NCI-H1092 treated with DMSO at 0.1 percent for 48 hours (cell line): ENCODE measurements at regions not wholly inside any gene's neighbourhood (a gene's known extent, or its start where the extent isn't known, plus 50 kb on each side); places are given as distances from the start of the nearest gene placed in this dataset.
A peak's percentile ranks its signal among the peaks of the same experiment; 100 is the strongest.

Experiments used
- DNase-seq: peaks from one replicate; lab custom pipeline; 2025; lab: John Stamatoyannopoulos, UW

DNA sequence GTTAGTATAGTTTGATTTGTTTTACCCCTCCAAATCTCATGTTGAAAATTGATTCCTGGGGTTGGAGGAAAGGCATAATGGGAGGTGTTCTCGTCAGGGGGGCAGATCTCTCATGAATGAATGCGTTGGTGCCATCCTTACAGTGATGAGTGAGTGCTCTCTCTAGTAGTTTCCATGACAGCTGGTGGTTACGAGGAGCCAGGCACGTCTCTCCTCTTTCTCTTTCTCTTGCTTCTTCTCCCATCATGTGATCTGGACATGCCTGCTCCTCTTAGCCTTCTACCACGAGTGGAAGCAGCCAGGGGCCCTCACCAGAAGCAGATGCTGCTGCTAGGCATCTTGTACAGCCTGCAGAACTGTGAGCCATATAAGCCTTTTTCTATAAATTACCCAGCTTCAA lies 454.1 kb downstream of the EFNA5 start:
- DNase-seq, result no peak

DNA sequence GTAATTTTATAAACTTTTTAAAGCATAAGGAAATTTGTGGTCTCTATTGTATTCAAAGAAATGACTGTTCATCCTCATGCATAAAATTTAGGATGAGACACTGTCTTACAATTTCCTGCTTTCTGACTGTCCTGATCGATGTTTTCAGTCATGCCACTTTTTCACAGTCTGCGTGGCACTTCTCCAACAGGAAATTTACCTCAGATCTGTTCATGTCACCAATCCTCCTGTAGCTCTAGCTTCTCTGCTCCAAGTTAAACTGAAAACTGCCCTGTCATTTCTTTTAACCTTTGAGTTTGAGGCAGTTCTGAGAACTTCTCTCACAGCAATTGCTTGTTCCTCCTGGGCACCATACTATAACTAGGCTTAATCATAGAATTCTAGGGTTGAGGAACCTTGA lies 455.1 kb downstream of the EFNA5 start:
- DNase-seq, result no peak

DNA sequence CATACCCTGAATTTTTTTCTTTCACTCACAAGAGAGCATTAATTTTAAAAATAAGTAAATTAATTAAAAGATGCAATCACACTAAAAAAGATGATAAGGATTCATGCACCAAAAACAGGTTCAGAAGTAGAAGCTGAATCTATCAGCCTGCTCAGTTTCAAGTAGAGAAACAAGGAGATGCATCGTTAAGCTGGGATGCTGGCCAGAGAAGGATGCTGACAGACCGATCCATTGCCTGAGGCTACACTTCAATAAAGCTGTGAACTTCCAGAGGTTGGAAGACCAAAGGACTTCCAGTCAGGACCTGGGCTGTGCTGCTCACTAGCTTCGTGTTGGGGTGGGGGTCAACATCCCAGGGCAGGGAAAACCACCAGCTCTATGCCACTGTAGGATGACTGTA lies 457.7 kb downstream of the EFNA5 start:
- peak; percentile 4 for DNase-seq

DNA sequence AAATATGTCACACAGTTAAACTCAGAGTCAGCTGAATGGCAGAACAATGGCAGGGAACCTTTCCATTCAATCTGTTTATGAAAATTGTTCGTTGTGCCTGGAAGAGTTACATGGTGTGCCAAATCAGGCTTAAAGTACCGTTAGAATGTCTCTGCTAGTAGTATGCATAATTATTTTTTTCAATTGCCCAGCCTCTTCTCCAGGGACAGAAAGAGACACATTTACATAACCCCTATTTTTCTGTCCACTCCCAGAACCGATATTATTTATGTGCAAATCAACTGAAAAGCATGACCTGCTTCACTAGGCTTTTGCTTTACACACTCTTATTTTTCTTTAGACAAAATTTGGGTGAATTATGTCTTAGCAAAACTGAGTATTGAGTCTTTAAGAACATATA lies 459.1 kb downstream of the EFNA5 start:
- no peak for DNase-seq

DNA sequence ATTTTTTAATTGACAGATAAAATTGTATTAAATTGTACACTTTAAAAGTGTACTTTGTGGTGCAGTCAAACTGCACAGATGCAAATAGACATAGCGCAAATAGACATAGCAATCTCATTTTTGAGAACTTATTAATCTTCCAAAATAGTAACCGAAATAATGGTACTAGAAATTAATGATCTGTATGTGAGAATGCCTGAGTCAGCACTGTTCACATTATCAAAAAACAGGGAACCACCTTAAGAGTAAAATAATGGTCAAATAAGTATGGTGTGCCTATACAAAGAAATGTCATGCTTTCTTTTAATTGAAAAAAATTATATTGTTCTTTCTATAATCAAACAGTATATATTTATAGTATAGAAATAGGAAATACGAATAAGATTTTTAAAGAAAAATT lies 461.9 kb downstream of the EFNA5 start:
- no peak for DNase-seq

DNA sequence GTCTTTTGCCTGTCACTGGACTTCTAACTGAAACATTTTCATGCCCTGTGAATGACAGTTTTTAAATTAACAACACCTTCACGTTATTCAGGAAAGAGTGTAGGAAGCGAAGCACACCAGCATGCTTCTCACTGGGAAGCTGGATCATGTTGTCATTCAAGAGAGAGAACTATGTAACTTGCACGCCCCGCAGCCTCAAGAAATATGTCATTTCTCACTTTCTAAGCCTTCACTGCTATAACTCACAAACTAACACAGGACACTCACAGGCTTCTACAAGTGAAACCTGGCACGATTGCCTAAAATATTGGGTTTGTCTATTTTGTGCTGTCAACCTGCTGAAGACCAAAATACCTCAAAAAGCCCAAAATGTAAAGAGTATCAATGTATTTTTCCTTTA lies 466.3 kb downstream of the EFNA5 start:
- no peak for DNase-seq

DNA sequence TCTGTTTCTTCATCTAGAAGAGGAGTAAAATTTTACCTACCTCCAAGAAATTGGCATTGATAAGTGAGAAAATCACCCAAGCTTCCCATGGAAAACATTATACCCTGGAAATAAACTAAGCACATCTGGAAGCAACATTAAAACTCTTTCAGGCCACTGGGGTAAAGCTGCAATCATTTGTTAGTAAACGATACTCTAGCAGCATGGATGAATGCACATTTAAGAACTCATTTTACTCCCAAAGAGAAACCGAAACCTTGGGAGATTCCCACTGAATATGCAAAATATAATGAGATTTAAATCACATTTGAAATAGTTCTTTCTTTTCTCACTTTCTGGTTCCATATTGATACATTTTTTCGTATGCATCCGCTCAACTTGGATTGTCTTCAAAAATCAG lies 467.5 kb downstream of the EFNA5 start:
- DNase-seq, result no peak

DNA sequence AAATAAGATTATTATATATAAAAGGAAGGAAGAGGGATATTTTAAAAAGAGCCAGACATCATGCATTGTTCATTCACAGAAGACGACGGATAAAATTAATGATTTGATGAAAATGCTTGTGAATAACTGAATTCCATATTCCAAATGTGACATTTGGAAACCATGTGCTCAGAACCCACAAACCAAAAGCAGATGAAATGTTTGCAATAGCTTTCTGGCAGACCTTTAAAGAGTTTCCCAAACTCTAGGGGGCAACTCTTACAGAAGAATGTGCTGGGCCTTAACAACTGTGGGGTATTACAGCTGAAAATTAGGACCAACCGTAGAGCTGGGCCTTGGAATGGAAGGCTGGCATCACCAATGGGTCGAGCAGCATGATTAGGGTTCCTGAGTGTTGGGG lies 471.0 kb downstream of the EFNA5 start:
- DNase-seq, result no peak

DNA sequence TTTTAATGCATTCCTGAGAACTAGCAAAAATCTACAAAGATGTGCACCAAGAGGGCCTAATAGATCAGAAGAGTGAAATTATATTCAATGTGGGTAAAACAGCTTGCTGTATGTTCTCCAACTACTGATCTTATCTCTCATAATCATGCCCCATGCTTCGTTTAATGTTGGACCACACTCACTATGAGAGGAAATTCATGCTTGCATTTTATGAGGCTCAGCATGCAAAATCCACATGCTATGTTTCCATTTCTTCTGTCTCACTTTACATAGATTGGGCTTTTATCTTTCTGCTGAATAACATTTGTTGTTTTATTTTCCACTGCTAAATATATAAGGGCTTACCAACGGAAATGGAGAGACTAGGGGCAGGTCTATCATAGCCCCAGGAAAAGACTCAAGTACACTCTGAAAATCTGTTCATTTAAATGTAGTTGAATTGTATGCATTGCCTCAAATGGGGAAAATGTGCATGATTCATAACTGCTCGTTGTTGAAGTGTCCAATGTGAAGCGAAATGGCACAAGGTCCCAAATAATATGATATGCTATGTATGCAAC lies 474.2 kb downstream of the EFNA5 start:
- DNase-seq, result no peak

DNA sequence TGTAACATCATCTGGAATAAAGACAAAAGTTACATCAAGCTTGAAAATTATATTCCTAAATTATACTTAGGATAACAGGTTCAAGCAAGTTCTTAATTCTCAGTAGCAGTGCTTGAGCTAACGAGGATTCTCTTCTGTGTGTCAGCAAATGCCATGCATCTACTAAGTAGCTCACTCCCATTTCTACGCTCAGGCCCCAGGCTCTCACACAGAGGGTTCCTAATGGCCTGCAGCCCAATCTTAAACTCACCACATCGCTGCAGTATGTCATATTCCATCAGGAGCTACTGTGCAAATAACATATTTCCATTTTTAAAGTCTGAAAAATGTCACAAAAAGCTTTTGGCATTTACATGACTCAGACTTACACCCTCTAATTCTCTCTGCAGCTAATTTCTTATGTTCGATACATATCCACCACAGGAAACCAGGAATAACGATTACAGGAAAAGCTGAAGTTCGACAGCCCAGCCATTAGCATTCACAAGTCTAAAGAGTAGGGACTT lies 474.8 kb downstream of the EFNA5 start:
- no peak for DNase-seq

DNA sequence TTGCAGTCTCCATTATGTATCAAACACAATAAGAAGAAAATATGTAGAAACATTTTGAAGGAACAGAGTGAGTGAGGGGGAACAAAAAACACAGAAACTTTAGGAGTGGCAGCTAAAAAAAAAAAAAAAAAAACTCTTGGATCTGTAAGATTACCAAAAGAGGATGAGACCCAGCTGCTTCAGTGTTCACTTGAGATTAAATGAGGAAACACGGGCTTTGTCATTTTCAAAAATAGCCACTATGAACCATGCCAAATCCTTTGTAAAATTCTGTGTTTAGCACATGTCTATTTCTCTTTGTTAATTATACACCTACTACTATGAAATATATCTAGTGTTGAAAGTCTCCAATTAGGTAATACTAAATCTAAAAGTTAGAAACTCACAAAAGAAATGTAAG lies 485.9 kb downstream of the EFNA5 start:
- DNase-seq, result no peak

DNA sequence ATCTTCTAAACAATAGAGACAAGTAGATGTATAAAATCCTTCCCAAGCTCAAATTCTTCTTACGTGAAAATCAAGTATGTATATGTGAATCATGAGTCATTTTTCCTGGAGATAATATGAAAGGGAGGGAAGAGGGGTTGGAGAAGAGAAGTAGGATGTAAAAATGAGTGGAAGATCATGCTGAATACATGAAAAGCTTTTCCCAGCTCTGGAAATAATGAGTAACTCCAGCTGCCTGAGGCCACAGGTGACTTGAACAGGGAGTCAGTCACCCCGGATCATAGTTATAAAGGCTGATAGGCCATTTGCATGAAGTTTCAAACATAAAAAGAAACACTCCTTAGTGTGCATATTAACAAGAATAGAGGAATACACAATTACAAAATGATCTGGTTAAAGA lies 486.7 kb downstream of the EFNA5 start:
- DNase-seq, result no peak

DNA sequence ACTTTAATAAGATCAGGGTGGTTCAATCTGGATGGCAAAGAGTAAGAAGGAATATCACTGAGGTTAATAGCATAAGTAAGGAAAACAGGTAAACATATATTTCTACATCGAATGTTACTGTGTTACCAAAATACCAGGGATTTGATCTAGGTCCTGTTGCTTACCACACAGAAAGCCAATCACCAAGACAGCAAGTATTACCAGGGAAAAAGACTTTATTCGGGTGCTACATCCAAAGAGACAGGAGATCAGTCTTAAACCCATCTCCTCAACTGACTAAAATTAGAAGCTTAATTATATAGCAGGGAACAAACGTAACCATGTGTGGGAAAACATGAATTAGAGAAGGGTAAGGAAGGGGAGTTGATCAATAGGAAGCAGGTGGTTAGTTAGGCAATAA lies 500.1 kb downstream of the EFNA5 start:
- no peak for DNase-seq

DNA sequence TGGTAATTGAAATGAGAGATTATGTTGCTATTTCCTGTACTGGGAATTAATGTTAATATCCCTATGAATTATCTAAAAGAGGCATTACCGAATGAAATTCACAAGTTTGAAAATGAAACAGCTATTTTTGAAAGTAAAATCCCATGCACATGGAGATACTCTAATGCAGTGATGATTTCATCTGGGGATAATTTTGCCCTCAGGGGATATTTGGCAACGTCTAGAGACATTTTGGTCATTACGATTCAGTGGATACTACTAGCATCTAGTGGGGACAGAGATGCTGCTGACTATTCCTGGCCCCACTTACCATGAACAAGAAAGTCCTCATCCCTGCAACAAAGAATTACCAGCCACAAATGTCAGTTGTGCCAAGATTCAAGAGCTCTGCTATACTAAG lies 500.9 kb downstream of the EFNA5 start:
- no peak for DNase-seq

DNA sequence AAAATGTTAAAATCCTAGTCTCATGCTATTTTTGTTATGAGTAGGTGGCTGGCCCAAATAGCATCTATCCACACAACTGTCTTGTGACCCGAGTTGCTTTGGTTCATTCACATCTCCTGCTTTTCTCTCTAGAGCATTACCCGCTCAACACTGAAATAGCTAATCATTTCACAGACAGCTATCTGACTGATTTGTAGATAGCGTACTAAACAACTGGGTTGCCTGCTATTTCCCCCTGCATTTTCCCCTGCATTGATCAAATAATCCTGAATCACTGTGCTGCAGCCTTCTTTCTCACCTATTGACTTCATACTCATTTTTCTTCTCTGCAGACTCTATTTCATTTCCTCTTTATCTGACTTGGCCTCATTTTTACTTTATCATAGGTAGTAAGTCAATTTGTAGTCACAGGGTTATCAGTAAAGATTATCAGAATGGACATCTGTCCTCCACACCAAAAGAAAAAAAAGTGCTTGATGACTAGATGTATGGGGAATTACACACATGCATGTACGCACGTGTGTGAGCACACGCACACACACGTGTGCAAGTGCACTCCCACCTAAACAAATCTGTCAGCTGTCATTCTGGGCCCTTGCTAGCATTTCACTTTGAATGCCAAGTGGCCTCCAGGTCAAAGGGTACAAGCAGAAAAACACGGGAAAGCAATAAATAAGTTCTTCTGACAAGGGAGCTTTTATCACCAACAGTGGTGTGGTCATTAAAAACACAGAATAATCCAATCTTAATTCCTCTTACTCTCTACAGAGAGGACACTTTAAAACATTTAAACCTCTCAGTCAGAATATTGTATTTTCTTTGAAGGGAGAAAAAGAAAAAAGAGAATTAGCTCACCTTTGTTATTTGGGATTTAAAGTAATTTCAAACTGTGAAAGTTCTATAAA lies 501.6 kb downstream of the EFNA5 start:
- DNase-seq, result no peak

DNA sequence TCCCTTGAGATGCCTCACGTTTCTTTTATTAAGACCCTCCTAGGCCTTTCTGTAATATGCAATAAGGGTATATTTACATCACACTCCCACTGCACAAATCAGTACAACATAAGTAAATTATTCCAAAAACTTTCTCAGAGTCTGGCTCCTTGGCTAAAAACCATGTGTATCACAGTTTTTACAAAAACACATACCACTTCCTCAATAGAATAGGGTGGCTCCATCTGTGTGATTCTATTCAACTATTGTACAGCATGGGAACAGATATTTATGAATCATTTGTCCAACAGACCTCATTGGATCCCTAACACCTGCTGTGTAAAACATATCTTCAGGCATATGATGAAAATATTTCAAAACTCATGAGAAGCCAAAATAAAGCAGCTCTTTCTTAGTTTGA lies 502.7 kb downstream of the EFNA5 start:
- DNase-seq, result no peak

DNA sequence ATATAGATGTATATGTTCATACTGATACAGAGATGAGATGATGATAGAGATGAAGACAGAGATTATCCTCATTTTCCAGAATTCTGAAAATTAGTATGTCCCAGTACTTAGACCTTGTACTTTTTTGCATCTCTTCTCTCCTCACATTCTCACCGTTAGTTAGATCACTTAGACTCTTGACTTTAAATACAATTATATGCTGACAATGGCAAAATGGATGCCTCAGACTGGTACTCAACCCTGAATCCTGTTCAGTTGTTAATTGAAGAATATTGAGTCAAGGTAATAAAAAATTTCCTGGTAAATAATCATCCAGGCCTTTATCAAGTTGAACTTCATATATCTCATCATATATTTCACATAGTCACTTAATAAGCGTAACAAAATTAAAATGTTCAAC lies 505.4 kb downstream of the EFNA5 start:
- no peak for DNase-seq

DNA sequence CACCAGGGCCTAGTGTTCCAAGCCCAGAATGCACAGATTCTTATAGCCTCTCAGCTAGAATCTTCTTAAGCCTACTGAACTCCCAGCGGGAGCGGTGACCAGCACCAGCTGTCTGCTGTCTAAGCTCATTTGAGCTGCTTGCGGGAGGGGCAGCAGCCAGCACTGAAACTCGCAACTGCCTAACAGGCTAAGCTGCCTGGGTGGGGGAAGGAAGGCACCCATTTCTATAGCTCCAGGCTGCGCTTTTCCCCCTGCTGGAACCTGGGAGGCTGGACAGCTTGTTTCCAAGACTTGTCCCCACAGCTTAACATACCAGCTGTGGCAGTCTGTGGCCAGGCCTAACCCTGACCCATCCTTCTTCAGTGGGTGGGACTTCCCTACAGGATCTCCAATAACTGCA lies 512.9 kb downstream of the EFNA5 start:
- no peak for DNase-seq

DNA sequence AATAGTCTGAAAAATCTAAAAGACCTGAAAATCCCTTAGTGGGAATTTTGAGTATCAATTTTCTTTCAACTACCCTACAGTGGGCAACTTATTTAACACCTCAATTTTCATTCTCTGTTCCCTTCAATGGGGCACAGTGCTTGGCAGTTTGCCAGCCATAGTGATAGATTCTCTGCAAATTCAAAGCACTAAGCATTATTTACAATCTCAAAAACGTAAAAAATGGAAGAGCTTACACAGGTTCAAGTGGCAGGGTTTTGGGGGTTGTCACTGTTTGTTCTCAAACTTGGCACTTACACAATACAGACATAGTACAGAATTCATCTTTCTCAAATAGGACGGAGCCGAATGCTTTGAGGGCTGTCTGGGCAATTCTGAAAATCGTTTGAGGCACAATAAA lies 515.0 kb downstream of the EFNA5 start:
- DNase-seq, result no peak

DNA sequence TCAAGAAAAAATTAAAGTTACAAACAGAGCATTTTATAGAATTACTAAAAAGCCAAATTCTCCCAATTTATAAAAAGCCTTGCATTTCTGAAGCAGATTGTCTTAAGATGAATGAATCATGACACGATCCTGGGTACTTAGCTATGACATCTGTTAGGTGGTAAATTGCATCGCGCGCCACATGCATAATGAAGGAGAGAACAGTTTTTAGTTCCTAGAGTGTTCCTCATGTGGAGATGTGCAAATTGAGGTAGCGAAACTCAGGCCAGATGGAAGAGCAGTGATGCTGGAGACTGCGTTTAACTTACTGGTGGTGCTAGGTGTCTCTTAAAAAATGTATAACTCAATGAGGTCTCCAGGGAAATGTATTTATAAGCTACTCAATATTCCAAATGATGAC lies 516.1 kb downstream of the EFNA5 start:
- DNase-seq, result no peak

DNA sequence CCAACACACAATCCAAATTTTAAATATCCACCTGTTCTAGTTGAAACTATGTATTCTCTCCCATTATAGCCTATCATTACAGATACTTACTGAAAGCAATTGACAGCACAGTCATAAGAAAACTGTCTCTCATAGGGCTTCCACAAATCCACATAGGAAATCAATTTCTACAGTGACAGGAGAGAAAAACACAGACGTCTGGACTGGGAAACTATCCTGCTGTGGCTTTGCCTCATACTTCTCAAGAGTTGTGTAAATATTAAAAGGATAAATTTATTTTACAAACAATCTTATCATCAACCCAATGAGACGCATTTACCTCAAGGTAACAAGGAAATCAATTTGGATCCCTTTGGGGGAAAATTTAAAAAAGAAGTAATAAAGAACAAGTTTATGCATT lies 517.5 kb downstream of the EFNA5 start:
- DNase-seq, result no peak

DNA sequence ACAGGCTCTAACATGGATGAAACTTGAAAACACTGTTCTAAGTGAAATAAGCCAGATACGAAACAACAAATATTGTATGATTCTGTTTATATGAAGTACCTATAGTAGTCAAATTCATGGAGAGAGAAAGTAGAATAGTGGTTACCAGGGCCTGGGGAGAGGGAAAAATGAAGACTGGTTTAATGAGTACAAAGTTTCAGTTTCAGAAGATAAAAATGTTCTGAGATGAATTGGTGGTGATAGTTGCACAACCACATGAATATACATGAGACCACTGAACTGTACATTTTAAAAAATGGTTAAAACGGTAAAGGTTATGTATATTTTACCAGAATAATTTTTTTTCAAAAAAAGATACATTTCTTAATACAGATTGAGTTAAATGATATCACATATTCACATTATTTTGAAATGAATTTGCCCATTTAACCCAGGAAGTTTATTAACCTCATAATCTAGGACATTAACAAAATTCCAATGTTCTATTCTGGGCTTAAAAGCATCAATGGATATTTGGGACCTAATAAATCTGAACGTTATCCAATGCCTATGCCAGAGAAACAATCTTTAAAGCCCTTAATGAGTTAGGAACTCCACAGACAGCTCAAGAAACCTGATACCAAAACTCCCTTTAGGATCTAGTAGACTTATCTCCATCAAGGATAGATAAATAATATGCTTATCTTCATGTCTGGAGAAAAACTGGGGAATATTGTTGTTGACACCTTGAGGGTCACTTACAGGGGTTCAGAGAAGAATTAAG lies 521.3 kb downstream of the EFNA5 start:
- DNase-seq, result no peak

DNA sequence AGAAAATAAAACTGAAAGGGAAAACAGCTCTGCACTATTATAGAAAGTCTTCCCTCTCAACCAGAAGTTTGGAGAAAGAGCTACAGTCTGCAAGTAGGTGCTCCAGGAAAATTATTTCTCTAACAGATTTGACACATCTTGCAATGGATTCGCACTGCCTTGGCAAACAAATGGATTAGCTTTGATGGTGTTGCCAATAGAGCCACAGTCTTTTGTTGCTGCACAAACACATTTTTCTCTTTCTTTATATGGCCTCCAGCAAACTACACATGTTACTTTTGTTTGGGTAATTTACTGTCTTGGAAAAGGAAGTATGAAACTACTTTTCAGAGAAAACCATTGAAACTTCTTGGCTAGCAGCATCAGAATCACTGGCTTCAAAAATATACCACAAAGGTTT lies 523.1 kb downstream of the EFNA5 start:
- DNase-seq, result no peak
